Endothelial cell of umbilical vein (primary cell): ENCODE measurements at regions not wholly inside any gene's neighbourhood (a gene's known extent, or its start where the extent isn't known, plus 50 kb on each side); places are given as distances from the start of the nearest gene placed in this dataset.

Experiments
- CTCF ChIP-seq, 2 donors: IDR thresholded peaks; 1 replicate in 1 of 2; 2 replicates in 1 of 2; pipeline ENCODE4 v1.5.1; 2011; ENCODE audit warnings: low read length in 2 of 2, mild to moderate bottlenecking in 2 of 2, moderate library complexity in 2 of 2, control low read depth in 1 of 2, inconsistent platforms in 1 of 2, low read depth in 1 of 2; ENCODE audit not compliant: insufficient read depth in 1 of 2; ENCODE audit errors: extremely low read depth in 1 of 2
- EZH2 ChIP-seq: IDR thresholded peaks from 2 replicates; pipeline ENCODE4 v1.6.1; 2012; ENCODE audit warnings: borderline replicate concordance, low read depth, mild to moderate bottlenecking, moderate library complexity, low read length, inconsistent platforms; ENCODE audit not compliant: severe bottlenecking
- FOS ChIP-seq: IDR thresholded peaks from 2 replicates; pipeline ENCODE4 v1.6.1; 2011; ENCODE audit warnings: mild to moderate bottlenecking, low read length, moderate library complexity, borderline replicate concordance; ENCODE audit not compliant: insufficient read depth
- MAX ChIP-seq: IDR thresholded peaks from 2 replicates; pipeline ENCODE4 v1.6.1; 2011; ENCODE audit not compliant: insufficient read depth, insufficient read length
- POLR2A ChIP-seq: IDR thresholded peaks from 2 replicates; pipeline ENCODE4 v1.6.1; 2012; ENCODE audit warnings: low read depth, mild to moderate bottlenecking, control low read depth, low read length
- POLR2AphosphoS5 ChIP-seq: IDR thresholded peaks from 2 replicates; pipeline ENCODE4 v1.6.1; 2012; ENCODE audit warnings: low read depth, mild to moderate bottlenecking, control low read depth, low read length, moderate library complexity; ENCODE audit not compliant: insufficient read depth

GRCh38 chr2:220159738-220160137 lies 532.3 kb downstream of the SLC4A3 start:
- TF ChIP-seq POLR2AphosphoS5: no peak
- TF ChIP-seq CTCF (IDR thresholded peaks at IDR 0.05; ENCODE audit: extremely low read depth in 1 of 2, insufficient read depth in 1 of 2, low read depth in 1 of 2, low read length in 2 of 2): no peak
- TF ChIP-seq MAX: no peak
- no peak for TF ChIP-seq POLR2A
- no peak for TF ChIP-seq EZH2
- TF ChIP-seq FOS: no peak
